MM.1S (cell line): ENCODE measurements at regions not wholly inside any gene's neighbourhood (a gene's known extent, or its start where the extent isn't known, plus 50 kb on each side); places are given as distances from the start of the nearest gene placed in this dataset.

Experiments used
- DNase-seq: peaks from one replicate; pipeline ENCODE4 v3.0.0-alpha.2; 2015
- H2AFZ ChIP-seq: fragments of 300-600 bp; sonication (generic); 2 replicates; pipeline ENCODE4 v1.6.0; 2016; ENCODE audit warnings: antibody characterized with exemption, low read length
- H3F3A ChIP-seq: fragments of 300-600 bp; sonication (generic); 2 replicates; pipeline ENCODE4 v1.6.1; 2016; ENCODE audit warnings: mild to moderate bottlenecking, antibody characterized with exemption, low read length, moderate library complexity, mixed read lengths; ENCODE audit not compliant: insufficient read depth
- H3K27ac ChIP-seq: fragments of 300-600 bp; sonication (generic); 2 replicates; pipeline ENCODE4 v1.5.1; 2016; ENCODE audit warnings: mild to moderate bottlenecking, low read length
- H3K27me3 ChIP-seq: fragments of 300-600 bp; sonication (generic); replicated peaks from 2 replicates; pipeline ENCODE4 v1.6.0; 2016; ENCODE audit warnings: low read length; ENCODE audit not compliant: insufficient read depth
- H3K36me3 ChIP-seq: fragments of 300-600 bp; sonication (generic); replicated peaks from 2 replicates; pipeline ENCODE4 v1.6.1; 2016; ENCODE audit warnings: mild to moderate bottlenecking, low read length, mixed read lengths; ENCODE audit not compliant: insufficient read depth
- H3K4me1 ChIP-seq: fragments of 300-600 bp; sonication (generic); 2 replicates; pipeline ENCODE4 v1.6.1; 2016; ENCODE audit warnings: low read length, mixed read lengths
- H3K4me2 ChIP-seq: fragments of 300-600 bp; sonication (generic); 2 replicates; pipeline ENCODE4 v1.6.0; 2016; ENCODE audit warnings: low read depth, low read length
- H3K4me3 ChIP-seq: fragments of 300-600 bp; sonication (generic); 2 replicates; pipeline ENCODE4 v1.5.1; 2016; ENCODE audit warnings: low read length, mixed read lengths
- H3K79me2 ChIP-seq: fragments of 300-600 bp; sonication (generic); 2 replicates; pipeline ENCODE4 v1.6.1; 2016; ENCODE audit warnings: mixed run types, low read length, mixed read lengths
- H3K9ac ChIP-seq: fragments of 300-600 bp; sonication (generic); 2 replicates; pipeline ENCODE4 v1.6.1; 2016; ENCODE audit warnings: low read length, mixed read lengths
- H3K9me2 ChIP-seq: fragments of 300-600 bp; sonication (generic); replicated peaks from 2 replicates; pipeline ENCODE4 v1.6.1; 2016; ENCODE audit warnings: mild to moderate bottlenecking, low read length, mixed read lengths; ENCODE audit not compliant: insufficient read depth
- H3K9me3 ChIP-seq: fragments of 300-600 bp; sonication (generic); replicated peaks from 2 replicates; pipeline ENCODE4 v1.6.1; 2016; ENCODE audit warnings: mild to moderate bottlenecking, low read length, mixed read lengths; ENCODE audit not compliant: insufficient read depth
- H4K20me1 ChIP-seq: fragments of 300-600 bp; sonication (generic); 2 replicates; pipeline ENCODE4 v1.6.1; 2016; ENCODE audit warnings: mild to moderate bottlenecking, low read length, moderate library complexity, mixed read lengths; ENCODE audit not compliant: insufficient read depth
- EZH2 ChIP-seq: fragments of 300-600 bp; sonication (generic); optimal IDR thresholded peaks from 2 replicates; pipeline ENCODE3; 2017; ENCODE audit warnings: low read depth, mild to moderate bottlenecking, antibody characterized with exemption, low read length, mixed read lengths
- EZH2phosphoT487 ChIP-seq: fragments of 300-600 bp; sonication (generic); IDR thresholded peaks from 2 replicates; pipeline ENCODE4 v1.6.1; 2018; ENCODE audit warnings: antibody characterized with exemption, low read length
- TF ChIP-seq, protein P1 (sequence below): fragments of 300-600 bp; sonication (generic); IDR thresholded peaks from 2 replicates; pipeline ENCODE4 v1.5.1; 2016; ENCODE audit warnings: antibody characterized with exemption, low read length, mixed read lengths

DNA sequence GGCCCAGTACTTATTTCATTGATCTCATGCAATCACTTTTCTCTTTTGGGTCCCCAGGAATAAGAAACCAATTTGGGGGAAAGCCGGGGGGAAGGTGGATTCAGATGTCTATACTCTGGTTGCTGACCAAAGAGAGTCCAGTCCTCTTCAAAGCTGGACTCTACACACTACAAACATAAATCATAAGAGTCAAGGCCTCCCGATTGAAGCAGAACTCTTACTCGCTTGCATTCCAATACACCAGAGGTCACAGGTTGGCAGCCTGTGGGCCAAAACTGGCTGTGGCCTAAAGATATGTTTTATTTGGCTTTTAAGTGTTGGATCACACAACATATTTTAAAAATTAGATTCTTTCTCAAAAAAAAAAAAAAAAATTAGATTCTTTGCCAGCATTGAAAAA, 311.4 kb upstream of the MSX2 start:
- no peaks in the 10 kb centered on the region for H3K27me3 ChIP-seq
- TF ChIP-seq, protein P1, sequence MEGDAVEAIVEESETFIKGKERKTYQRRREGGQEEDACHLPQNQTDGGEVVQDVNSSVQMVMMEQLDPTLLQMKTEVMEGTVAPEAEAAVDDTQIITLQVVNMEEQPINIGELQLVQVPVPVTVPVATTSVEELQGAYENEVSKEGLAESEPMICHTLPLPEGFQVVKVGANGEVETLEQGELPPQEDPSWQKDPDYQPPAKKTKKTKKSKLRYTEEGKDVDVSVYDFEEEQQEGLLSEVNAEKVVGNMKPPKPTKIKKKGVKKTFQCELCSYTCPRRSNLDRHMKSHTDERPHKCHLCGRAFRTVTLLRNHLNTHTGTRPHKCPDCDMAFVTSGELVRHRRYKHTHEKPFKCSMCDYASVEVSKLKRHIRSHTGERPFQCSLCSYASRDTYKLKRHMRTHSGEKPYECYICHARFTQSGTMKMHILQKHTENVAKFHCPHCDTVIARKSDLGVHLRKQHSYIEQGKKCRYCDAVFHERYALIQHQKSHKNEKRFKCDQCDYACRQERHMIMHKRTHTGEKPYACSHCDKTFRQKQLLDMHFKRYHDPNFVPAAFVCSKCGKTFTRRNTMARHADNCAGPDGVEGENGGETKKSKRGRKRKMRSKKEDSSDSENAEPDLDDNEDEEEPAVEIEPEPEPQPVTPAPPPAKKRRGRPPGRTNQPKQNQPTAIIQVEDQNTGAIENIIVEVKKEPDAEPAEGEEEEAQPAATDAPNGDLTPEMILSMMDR, result no peak
- TF ChIP-seq EZH2phosphoT487 (no peak), EZH2 (no peak)
- DNase-seq, result no peak
- H3K4me2 ChIP-seq, result no peak overlapping the region
- no peaks in the 10 kb centered on the region for H3K4me1 ChIP-seq
- H3K79me2 ChIP-seq, result no peaks in the 10 kb centered on the region
- H3F3A ChIP-seq, result no peaks in the 10 kb centered on the region
- H3K4me3 ChIP-seq, result no peak overlapping the region
- H3K9me3 ChIP-seq, result no peaks in the 10 kb centered on the region
- no peak overlapping the region for H3K27ac ChIP-seq
- no peaks in the 10 kb centered on the region for H3K9me2 ChIP-seq
- no peak overlapping the region for H2AFZ ChIP-seq
- H4K20me1 ChIP-seq, result no peaks in the 10 kb centered on the region
- no peak overlapping the region for H3K9ac ChIP-seq
- H3K36me3 ChIP-seq, result no peaks in the 10 kb centered on the region

DNA sequence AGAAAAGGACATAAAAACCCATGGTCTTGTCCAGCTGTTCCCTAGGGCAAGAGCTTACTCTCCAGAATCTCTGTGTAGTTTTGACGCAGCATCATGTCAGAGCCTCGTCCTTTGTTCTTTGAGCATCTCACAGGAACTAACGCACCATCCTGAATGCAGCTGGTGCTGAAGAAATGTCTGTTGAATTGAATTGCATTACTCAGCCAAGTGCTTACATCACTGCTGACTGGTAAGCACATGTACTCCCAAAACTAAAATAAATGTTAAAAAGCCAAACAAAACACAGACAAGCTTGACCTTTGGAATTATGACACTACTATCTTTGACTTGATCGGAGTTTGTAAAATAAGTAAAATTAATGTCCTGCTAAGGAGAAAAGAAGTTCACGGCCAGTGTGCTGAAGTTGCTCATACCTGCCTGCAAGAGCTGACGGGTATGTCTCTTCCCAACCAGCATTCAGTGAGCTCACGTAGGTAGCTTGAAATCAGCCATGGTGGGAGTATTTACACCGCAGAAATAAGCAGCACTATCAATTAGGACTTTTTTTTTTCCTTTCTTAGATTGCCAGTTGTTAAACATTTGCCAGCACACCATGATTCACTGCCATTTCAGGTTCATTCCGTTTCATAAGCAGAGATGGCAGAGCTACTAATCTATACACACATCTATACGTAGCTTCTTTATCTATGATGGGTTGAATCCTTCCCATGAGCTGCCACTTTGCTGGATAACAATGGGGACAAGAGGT, 310.6 kb upstream of the MSX2 start:
- Histone ChIP-seq H3K36me3 (no peaks in the 10 kb centered on the region), H3K9me2 (no peaks in the 10 kb centered on the region), H3K4me2 (no peak overlapping the region), H3K79me2 (no peaks in the 10 kb centered on the region), H3K9me3 (no peaks in the 10 kb centered on the region), H3K4me3 (no peak overlapping the region), H4K20me1 (no peaks in the 10 kb centered on the region), H2AFZ (no peak overlapping the region), H3K4me1 (no peaks in the 10 kb centered on the region), H3F3A (no peaks in the 10 kb centered on the region), H3K9ac (no peak overlapping the region), H3K27me3 (no peaks in the 10 kb centered on the region), H3K27ac (no peak overlapping the region)
- no peak for DNase-seq
- TF ChIP-seq EZH2phosphoT487 (no peak), EZH2 (no peak)
- TF ChIP-seq, protein P1, result no peak

DNA sequence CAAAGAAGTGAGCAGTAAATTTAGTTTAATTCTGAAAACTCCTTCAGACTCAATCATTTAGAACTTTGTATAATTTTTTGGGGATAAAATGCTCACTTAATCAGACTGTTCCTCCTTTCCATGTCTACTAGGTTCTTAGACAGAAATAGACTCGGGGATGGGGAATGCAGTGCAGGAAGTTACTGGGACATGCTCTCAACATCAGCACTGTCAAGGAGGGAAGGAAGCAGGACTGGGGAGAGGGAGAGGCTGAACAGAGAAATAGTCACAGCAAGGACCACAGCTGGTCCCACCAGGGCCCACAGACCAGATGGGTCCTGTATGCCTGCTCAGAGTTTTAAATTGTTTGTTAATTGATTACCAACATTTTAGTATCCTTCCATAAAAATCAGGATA, 310.1 kb upstream of the MSX2 start:
- Histone ChIP-seq H3K4me1 (no peaks in the 10 kb centered on the region), H2AFZ (no peak overlapping the region), H3K27me3 (no peaks in the 10 kb centered on the region), H4K20me1 (no peaks in the 10 kb centered on the region), H3K4me3 (no peak overlapping the region), H3F3A (no peaks in the 10 kb centered on the region), H3K36me3 (no peaks in the 10 kb centered on the region), H3K9me3 (no peaks in the 10 kb centered on the region), H3K4me2 (no peak overlapping the region), H3K79me2 (no peaks in the 10 kb centered on the region), H3K27ac (no peak overlapping the region), H3K9me2 (no peaks in the 10 kb centered on the region), H3K9ac (no peak overlapping the region)
- DNase-seq, result no peak
- TF ChIP-seq, protein P1, result no peak
- TF ChIP-seq EZH2phosphoT487, result no peak
- no peak for TF ChIP-seq EZH2
